ENCODE measurements at regions not wholly inside any gene's neighbourhood (a gene's known extent, or its start where the extent isn't known, plus 50 kb on each side); places are given as distances from the start of the nearest gene placed in this dataset.

DNA sequence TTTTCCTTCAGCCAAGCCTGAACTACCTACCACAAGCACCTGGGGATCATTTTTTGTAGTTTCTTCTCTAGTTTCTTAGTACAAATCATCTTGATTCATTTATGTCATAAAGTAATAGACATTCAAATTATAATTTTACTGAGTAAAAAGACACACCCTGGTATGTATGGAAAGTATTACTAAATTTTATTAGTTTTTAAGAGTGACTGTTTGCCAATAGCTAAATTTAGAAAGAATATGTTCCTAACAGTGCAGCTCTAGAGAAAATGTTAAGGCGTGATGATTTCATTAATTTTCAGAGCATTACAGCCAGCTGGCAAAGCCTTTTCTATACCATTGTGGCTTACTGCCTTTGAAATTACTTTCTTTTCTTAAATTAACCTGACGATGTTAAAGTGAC is 612.0 kb upstream of the KCNMB2 start:
- no peaks in the 10 kb centered on the region for H3F3A ChIP-seq (ENCODE audit: low read depth)
- no peaks in the 10 kb centered on the region for H3K4me1 ChIP-seq (ENCODE audit: insufficient read depth, low read length, poor library complexity, severe bottlenecking)
- no peaks in the 10 kb centered on the region for H3K27me3 ChIP-seq (ENCODE audit: insufficient read depth, low read length, poor library complexity, severe bottlenecking)
- no peaks in the 10 kb centered on the region for H3K79me2 ChIP-seq (ENCODE audit: insufficient read depth, low read length)
- no peak overlapping the region for H3K9ac ChIP-seq (ENCODE audit: low read depth, low read length, poor library complexity, severe bottlenecking)
- TF ChIP-seq EZH2phosphoT487 (IDR thresholded peaks at IDR 0.05; ENCODE audit: borderline replicate concordance), result no peak
- TF ChIP-seq, protein P1, sequence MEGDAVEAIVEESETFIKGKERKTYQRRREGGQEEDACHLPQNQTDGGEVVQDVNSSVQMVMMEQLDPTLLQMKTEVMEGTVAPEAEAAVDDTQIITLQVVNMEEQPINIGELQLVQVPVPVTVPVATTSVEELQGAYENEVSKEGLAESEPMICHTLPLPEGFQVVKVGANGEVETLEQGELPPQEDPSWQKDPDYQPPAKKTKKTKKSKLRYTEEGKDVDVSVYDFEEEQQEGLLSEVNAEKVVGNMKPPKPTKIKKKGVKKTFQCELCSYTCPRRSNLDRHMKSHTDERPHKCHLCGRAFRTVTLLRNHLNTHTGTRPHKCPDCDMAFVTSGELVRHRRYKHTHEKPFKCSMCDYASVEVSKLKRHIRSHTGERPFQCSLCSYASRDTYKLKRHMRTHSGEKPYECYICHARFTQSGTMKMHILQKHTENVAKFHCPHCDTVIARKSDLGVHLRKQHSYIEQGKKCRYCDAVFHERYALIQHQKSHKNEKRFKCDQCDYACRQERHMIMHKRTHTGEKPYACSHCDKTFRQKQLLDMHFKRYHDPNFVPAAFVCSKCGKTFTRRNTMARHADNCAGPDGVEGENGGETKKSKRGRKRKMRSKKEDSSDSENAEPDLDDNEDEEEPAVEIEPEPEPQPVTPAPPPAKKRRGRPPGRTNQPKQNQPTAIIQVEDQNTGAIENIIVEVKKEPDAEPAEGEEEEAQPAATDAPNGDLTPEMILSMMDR (conservative IDR thresholded peaks at IDR 0.05; ENCODE audit: low read length), result no peak
- no peaks in the 10 kb centered on the region for H4K20me1 ChIP-seq (ENCODE audit: insufficient read depth, low read length, poor library complexity, severe bottlenecking)
- no peak overlapping the region for H3K4me2 ChIP-seq (ENCODE audit: low read depth, low read length, poor library complexity, severe bottlenecking)
- H3K9me2 ChIP-seq (replicated peaks; ENCODE audit: low read depth, low read length), result no peaks in the 10 kb centered on the region
- no peaks in the 10 kb centered on the region for H3K9me3 ChIP-seq (ENCODE audit: insufficient read depth, low read depth, low read length)
- no peaks in the 10 kb centered on the region for H3K36me3 ChIP-seq (ENCODE audit: insufficient read depth, low read length)
- no peak overlapping the region for H3K4me3 ChIP-seq (ENCODE audit: low read length, poor library complexity, severe bottlenecking)
- no peak overlapping the region for H2AFZ ChIP-seq (ENCODE audit: low read length)

GRCh38 chr3:177928172-177928873 is 607.9 kb upstream of the KCNMB2 start:
- no peaks in the 10 kb centered on the region for H3F3A ChIP-seq (ENCODE audit: low read depth)
- no peak overlapping the region for H3K4me2 ChIP-seq (ENCODE audit: low read depth, low read length, poor library complexity, severe bottlenecking)
- H3K4me3 ChIP-seq (ENCODE audit: low read length, poor library complexity, severe bottlenecking), result no peak overlapping the region
- no peak overlapping the region for H3K9ac ChIP-seq (ENCODE audit: low read depth, low read length, poor library complexity, severe bottlenecking)
- no peak for TF ChIP-seq EZH2phosphoT487 (IDR thresholded peaks at IDR 0.05; ENCODE audit: borderline replicate concordance)
- TF ChIP-seq, protein P1 (conservative IDR thresholded peaks at IDR 0.05; ENCODE audit: low read length), result no peak
- no peaks in the 10 kb centered on the region for H3K79me2 ChIP-seq (ENCODE audit: insufficient read depth, low read length)
- H3K36me3 ChIP-seq (ENCODE audit: insufficient read depth, low read length), result no peaks in the 10 kb centered on the region
- no peaks in the 10 kb centered on the region for H4K20me1 ChIP-seq (ENCODE audit: insufficient read depth, low read length, poor library complexity, severe bottlenecking)
- H3K4me1 ChIP-seq (ENCODE audit: insufficient read depth, low read length, poor library complexity, severe bottlenecking), result peaks cover 4% of the 10 kb centered on the region
- no peak overlapping the region for H2AFZ ChIP-seq (ENCODE audit: low read length)
- no peaks in the 10 kb centered on the region for H3K27me3 ChIP-seq (ENCODE audit: insufficient read depth, low read length, poor library complexity, severe bottlenecking)
- H3K9me3 ChIP-seq (ENCODE audit: insufficient read depth, low read depth, low read length), result no peaks in the 10 kb centered on the region
- no peaks in the 10 kb centered on the region for H3K9me2 ChIP-seq (replicated peaks; ENCODE audit: low read depth, low read length)

GRCh38 chr3:177929310-177929709 is 606.9 kb upstream of the KCNMB2 start:
- H3K27me3 ChIP-seq (ENCODE audit: insufficient read depth, low read length, poor library complexity, severe bottlenecking), result no peaks in the 10 kb centered on the region
- H3K9me2 ChIP-seq (replicated peaks; ENCODE audit: low read depth, low read length), result no peaks in the 10 kb centered on the region
- H3K36me3 ChIP-seq (ENCODE audit: insufficient read depth, low read length), result no peaks in the 10 kb centered on the region
- no peak overlapping the region for H3K4me3 ChIP-seq (ENCODE audit: low read length, poor library complexity, severe bottlenecking)
- no peaks in the 10 kb centered on the region for H3K9me3 ChIP-seq (ENCODE audit: insufficient read depth, low read depth, low read length)
- no peaks in the 10 kb centered on the region for H3F3A ChIP-seq (ENCODE audit: low read depth)
- H4K20me1 ChIP-seq (ENCODE audit: insufficient read depth, low read length, poor library complexity, severe bottlenecking), result no peaks in the 10 kb centered on the region
- peaks cover 6% of the 10 kb centered on the region for H3K4me1 ChIP-seq (ENCODE audit: insufficient read depth, low read length, poor library complexity, severe bottlenecking)
- H3K79me2 ChIP-seq (ENCODE audit: insufficient read depth, low read length), result no peaks in the 10 kb centered on the region
- no peak overlapping the region for H3K9ac ChIP-seq (ENCODE audit: low read depth, low read length, poor library complexity, severe bottlenecking)
- no peak overlapping the region for H2AFZ ChIP-seq (ENCODE audit: low read length)
- no peak overlapping the region for H3K4me2 ChIP-seq (ENCODE audit: low read depth, low read length, poor library complexity, severe bottlenecking)
- TF ChIP-seq, protein P1 (conservative IDR thresholded peaks at IDR 0.05; ENCODE audit: low read length), result no peak
- no peak for TF ChIP-seq EZH2phosphoT487 (IDR thresholded peaks at IDR 0.05; ENCODE audit: borderline replicate concordance)

All from Loucy (cell line).